ENCODE measurements at regions not wholly inside any gene's neighbourhood (a gene's known extent, or its start where the extent isn't known, plus 50 kb on each side); places are given as distances from the start of the nearest gene placed in this dataset.

DNA sequence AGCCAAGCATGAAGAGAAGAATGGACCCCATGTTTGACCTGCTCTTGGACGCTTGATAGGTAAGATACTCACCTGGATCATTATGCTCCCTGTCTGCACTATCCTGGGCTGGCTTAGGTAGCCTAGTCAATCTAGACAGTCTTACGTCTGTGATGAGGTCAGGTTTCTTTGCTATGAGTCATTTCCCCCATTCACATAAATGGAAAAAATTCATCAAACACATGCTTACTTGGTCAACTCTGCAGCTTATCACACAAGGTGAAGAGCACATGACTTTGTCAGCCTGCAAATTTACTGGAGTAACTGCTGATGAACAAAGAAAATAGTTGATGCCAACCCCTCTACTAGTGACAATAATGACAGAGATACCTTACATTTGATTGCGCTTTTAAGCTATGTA is 170.0 kb downstream of the NUFIP1 start:
- Histone ChIP-seq H3K9ac (ENCODE audit: low read depth in 1 of 2, low read length in 2 of 2) (no peak overlapping the region), H3K9me3 (ENCODE audit: control insufficient read depth in 4 of 4, low read length in 3 of 4) (no peaks in the 10 kb centered on the region), H3K4me1 (ENCODE audit: control insufficient read depth in 4 of 4, insufficient read depth in 4 of 4, low read length in 3 of 4) (no peaks in the 10 kb centered on the region), H3K27me3 (ENCODE audit: control insufficient read depth in 4 of 4, insufficient read depth in 4 of 4, low read length in 3 of 4) (peaks cover 0 to 2% (median 0%) of the 10 kb centered on the region in 4 donors), H3K4me3 (ENCODE audit: low read depth in 1 of 3, low read length in 3 of 3) (no peak overlapping the region), H3K27ac (ENCODE audit: low read depth in 1 of 2, low read length in 2 of 2) (no peak overlapping the region), H3K36me3 (ENCODE audit: control insufficient read depth in 4 of 4, insufficient read depth in 3 of 4, low read depth in 1 of 4, low read length in 3 of 4) (no peaks in the 10 kb centered on the region)
- no peak for DNase-seq (ENCODE audit: low spot score)
- 84% methylated on average over 3 of the region's 3 CpGs for WGBS
- TF ChIP-seq HNF4A (conservative IDR thresholded peaks at IDR 0.05) = no peak
- no peak for TF ChIP-seq FOXA2 (IDR thresholded peaks at IDR 0.05)
- TF ChIP-seq TAF1 (conservative IDR thresholded peaks at IDR 0.05) = no peak
- TF ChIP-seq REST (IDR thresholded peaks at IDR 0.05) = no peak
- TF ChIP-seq ZBTB33 (IDR thresholded peaks at IDR 0.05) = no peak
- TF ChIP-seq, protein P1, sequence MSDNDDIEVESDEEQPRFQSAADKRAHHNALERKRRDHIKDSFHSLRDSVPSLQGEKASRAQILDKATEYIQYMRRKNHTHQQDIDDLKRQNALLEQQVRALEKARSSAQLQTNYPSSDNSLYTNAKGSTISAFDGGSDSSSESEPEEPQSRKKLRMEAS (IDR thresholded peaks at IDR 0.05) = no peak

GRCh38 chr13:44818428-44818827 is 170.8 kb downstream of the NUFIP1 start:
- no peak for DNase-seq (ENCODE audit: low spot score)
- H3K27me3 ChIP-seq (ENCODE audit: control insufficient read depth in 4 of 4, insufficient read depth in 4 of 4, low read length in 3 of 4) = no peaks in the 10 kb centered on the region
- no peak overlapping the region for H3K9ac ChIP-seq (ENCODE audit: low read depth in 1 of 2, low read length in 2 of 2)
- no peaks in the 10 kb centered on the region for H3K36me3 ChIP-seq (ENCODE audit: control insufficient read depth in 4 of 4, insufficient read depth in 3 of 4, low read depth in 1 of 4, low read length in 3 of 4)
- 74% methylated on average over 6 of the region's 6 CpGs for WGBS
- TF ChIP-seq HNF4A (conservative IDR thresholded peaks at IDR 0.05) (no peak), EGR1 (IDR thresholded peaks at IDR 0.05; ENCODE audit: low read depth in 2 of 2) (no peak), GABPA (IDR thresholded peaks at IDR 0.05 in 1 of 2, conservative IDR thresholded peaks at IDR 0.05 in 1 of 2) (no peak), TAF1 (conservative IDR thresholded peaks at IDR 0.05) (no peak), ZBTB33 (IDR thresholded peaks at IDR 0.05) (no peak), YY1 (IDR thresholded peaks at IDR 0.05) (no peak), RAD21 (IDR thresholded peaks at IDR 0.05) (no peak), REST (IDR thresholded peaks at IDR 0.05) (no peak), NR2F2 (IDR thresholded peaks at IDR 0.05) (no peak), JUND (IDR thresholded peaks at IDR 0.05) (no peak), CTCF (IDR thresholded peaks at IDR 0.05; ENCODE audit: low read depth, low read length, missing input control) (no peak), SP1 (IDR thresholded peaks at IDR 0.05) (no peak), RXRA (IDR thresholded peaks at IDR 0.05) (no peak), ATF3 (IDR thresholded peaks at IDR 0.05) (no peak)
- TF ChIP-seq, protein P1 (IDR thresholded peaks at IDR 0.05) = no peak
- no peaks in the 10 kb centered on the region for H3K9me3 ChIP-seq (ENCODE audit: control insufficient read depth in 4 of 4, low read length in 3 of 4)
- H3K4me1 ChIP-seq (ENCODE audit: control insufficient read depth in 4 of 4, insufficient read depth in 4 of 4, low read length in 3 of 4) = no peaks in the 10 kb centered on the region
- no peak overlapping the region for H3K4me3 ChIP-seq (ENCODE audit: low read depth in 1 of 3, low read length in 3 of 3)
- no peak overlapping the region for H3K27ac ChIP-seq (ENCODE audit: low read depth in 1 of 2, low read length in 2 of 2)

Measured in liver (tissue), 8 donors.